HepG2 (cell line): ENCODE measurements at regions not wholly inside any gene's neighbourhood (a gene's known extent, or its start where the extent isn't known, plus 50 kb on each side); places are given as distances from the start of the nearest gene placed in this dataset.

ENCODE experiments used
- CEBPB ChIP-seq: IDR thresholded peaks from 2 replicates; pipeline ENCODE4 v1.6.1; 2011; ENCODE audit warnings: low read depth, low read length, improper control_type of control experiment, borderline replicate concordance
- CHCHD3 ChIP-seq: sonication (generic); formaldehyde crosslinking; IDR thresholded peaks from 2 replicates; pipeline ENCODE4 v1.8.0; 2022; ENCODE audit warnings: mild to moderate bottlenecking, missing genetic modification reagents, moderate library complexity
- CTCF ChIP-seq: sonication (generic); formaldehyde crosslinking; IDR thresholded peaks from 2 replicates; pipeline ENCODE4 v1.5.0; 2020; ENCODE audit warnings: mild to moderate bottlenecking, missing genetic modification reagents, moderate library complexity
- DR1 ChIP-seq: sonication (generic); formaldehyde crosslinking; IDR thresholded peaks from 2 replicates; pipeline ENCODE4 v1.8.0; 2021; ENCODE audit warnings: mild to moderate bottlenecking, missing genetic modification reagents, inconsistent platforms
- EP300 ChIP-seq, 3 experiments: sonication (generic) in 1 of 3; formaldehyde crosslinking in 1 of 3; IDR thresholded peaks; 2 replicates each; pipeline versions ENCODE4 v1.5.1 to v1.6.1; 2011 to 2020; ENCODE audit warnings: low read depth in 2 of 3, low read length in 2 of 3, borderline replicate concordance in 1 of 3, improper control_type of control experiment in 1 of 3, mild to moderate bottlenecking in 1 of 3, missing genetic modification reagents in 1 of 3, moderate library complexity in 1 of 3
- MAFK ChIP-seq, 2 experiments: IDR thresholded peaks in 1 of 2; conservative IDR thresholded peaks in 1 of 2; 2 replicates each; pipeline ENCODE4 v1.6.1; 2011; ENCODE audit warnings: improper control_type of control experiment in 2 of 2, low read length in 2 of 2
- POLR2A ChIP-seq, 2 experiments: IDR thresholded peaks; 2 replicates each; pipeline ENCODE4 v1.6.1; 2011; ENCODE audit warnings: low read depth in 2 of 2, low read length in 2 of 2, mild to moderate bottlenecking in 1 of 2, moderate library complexity in 1 of 2; ENCODE audit not compliant: insufficient read depth in 1 of 2
- RARA ChIP-seq: IDR thresholded peaks from 2 replicates; pipeline ENCODE4 v1.6.1; 2016; ENCODE audit warnings: missing genetic modification reagents, missing compliant biosample characterization
- RFXANK ChIP-seq: IDR thresholded peaks from 2 replicates; pipeline ENCODE4 v1.6.1; 2016
- USF2 ChIP-seq, 2 experiments: sonication (generic) in 1 of 2; formaldehyde crosslinking in 1 of 2; IDR thresholded peaks; 2 replicates each; pipeline versions ENCODE4 v1.5.1 to v1.6.1; 2011 to 2020; ENCODE audit warnings: borderline replicate concordance in 1 of 2, low read depth in 1 of 2, low read length in 1 of 2, mild to moderate bottlenecking in 1 of 2, missing genetic modification reagents in 1 of 2, moderate library complexity in 1 of 2
- ZBTB33 ChIP-seq: sonication (generic); formaldehyde crosslinking; IDR thresholded peaks from 2 replicates; pipeline ENCODE4 v1.4.0; 2020; ENCODE audit warnings: missing genetic modification reagents
- ZNF501 ChIP-seq: sonication (generic); formaldehyde crosslinking; IDR thresholded peaks from 2 replicates; pipeline ENCODE4 v1.5.1; 2020; ENCODE audit warnings: mild to moderate bottlenecking, moderate library complexity, missing genetic modification reagents
- ZSCAN20 ChIP-seq: sonication (generic); formaldehyde crosslinking; IDR thresholded peaks from 2 replicates; pipeline ENCODE4 v1.4.0; 2020; ENCODE audit warnings: missing genetic modification reagents, mild to moderate bottlenecking, borderline replicate concordance

- TF ChIP-seq CTCF (no peak), USF2 (IDR thresholded peaks at IDR 0.05; ENCODE audit: low read depth, low read length) (no peak), USF2 (CRISPR knock-in tag; IDR thresholded peaks at IDR 0.05; ENCODE audit: borderline replicate concordance) (no peak), RARA (CRISPR knock-in tag) (no peak), RFXANK (CRISPR knock-in tag) (no peak), ZBTB33 (CRISPR knock-in tag) (no peak), MAFK (conservative IDR thresholded peaks at IDR 0.05 in 1 of 2, IDR thresholded peaks at IDR 0.05 in 1 of 2; ENCODE audit: low read length in 2 of 2) (no peak), ZNF501 (no peak), ZSCAN20 (CRISPR knock-in tag) (no peak), POLR2A (IDR thresholded peaks at IDR 0.05; ENCODE audit: insufficient read depth in 1 of 2, low read depth in 2 of 2, low read length in 2 of 2) (no peak), DR1 (no peak), CEBPB (no peak), EP300 (IDR thresholded peaks at IDR 0.05; ENCODE audit: low read depth in 2 of 2, low read length in 2 of 2) (peak in 1 of 2 experiments; percentile 37; a peak in 1 of 4 replicates), EP300 (CRISPR knock-in tag; IDR thresholded peaks at IDR 0.05; ENCODE audit: borderline replicate concordance) (no peak), CHCHD3 (CRISPR knock-in tag) (no peak)
Measured at GRCh38 chr2:185891804-185892411, 153.3 kb downstream of the FSIP2 start.
